HG03159 (cell line): ENCODE measurements at regions not wholly inside any gene's neighbourhood (a gene's known extent, or its start where the extent isn't known, plus 50 kb on each side); places are given as distances from the start of the nearest gene placed in this dataset.
"Not testable (repeated sequence)": the region's sequence is repeated elsewhere in the genome, so short reads cannot be mapped to it uniquely, and the experiment has no call there.

ENCODE experiments used
- ATAC-seq: cut with Tn5 transposase; IDR thresholded peaks from one replicate; pipeline ENCODE4 v1.9.1; 2021; ENCODE audit warnings: mild to moderate bottlenecking, moderate library complexity; ENCODE audit not compliant: unreplicated experiment

GRCh38 chrX:40418146-40418812, 162.5 kb upstream of the ATP6AP2 start:
- no peak for ATAC-seq

GRCh38 chrX:40415675-40416074, 165.1 kb upstream of the ATP6AP2 start:
- ATAC-seq: no peak

GRCh38 chrX:40414335-40414734, 166.4 kb upstream of the ATP6AP2 start:
- no peak for ATAC-seq

- no peak for ATAC-seq
Measured at GRCh38 chrX:40411340-40412111, 169.2 kb upstream of the ATP6AP2 start.

- ATAC-seq: no peak
Measured at GRCh38 chrX:40410859-40411258, 169.9 kb upstream of the ATP6AP2 start.

GRCh38 chrX:40406330-40406859, 174.4 kb upstream of the ATP6AP2 start:
- ATAC-seq: no peak

GRCh38 chrX:40405399-40405798, 175.4 kb upstream of the ATP6AP2 start:
- ATAC-seq: no peak

- ATAC-seq: no peak
Measured at GRCh38 chrX:40403757-40404156, 177.0 kb upstream of the ATP6AP2 start.

- ATAC-seq: no peak
Measured at GRCh38 chrX:40402831-40403533, 177.8 kb upstream of the ATP6AP2 start.

- ATAC-seq: no peak
Measured at GRCh38 chrX:40395102-40395501, 185.7 kb upstream of the ATP6AP2 start.

- ATAC-seq: no peak
Measured at GRCh38 chrX:40394302-40394701, 186.5 kb upstream of the ATP6AP2 start.

- ATAC-seq: no peak
Measured at GRCh38 chrX:40392599-40392998, 188.2 kb upstream of the ATP6AP2 start.

GRCh38 chrX:40391662-40392061, 189.1 kb upstream of the ATP6AP2 start:
- ATAC-seq: no peak

GRCh38 chrX:40389555-40389954, 191.2 kb upstream of the ATP6AP2 start:
- no peak for ATAC-seq

GRCh38 chrX:40388441-40388840, 192.3 kb upstream of the ATP6AP2 start:
- ATAC-seq: no peak

GRCh38 chrX:40387869-40388268, 192.9 kb upstream of the ATP6AP2 start:
- not testable (repeated sequence) for ATAC-seq

- not testable (repeated sequence) for ATAC-seq
Measured at GRCh38 chrX:40387311-40387710, 193.5 kb upstream of the ATP6AP2 start.

- no peak for ATAC-seq
Measured at GRCh38 chrX:40385682-40386081, 195.1 kb upstream of the ATP6AP2 start.

- no peak for ATAC-seq
Measured at GRCh38 chrX:40385256-40385655, 195.5 kb upstream of the ATP6AP2 start.

GRCh38 chrX:40383969-40384368, 196.8 kb upstream of the ATP6AP2 start:
- ATAC-seq: no peak

- no peak for ATAC-seq
Measured at GRCh38 chrX:40383360-40383759, 197.4 kb upstream of the ATP6AP2 start.
